SIG-M5 treated with dmso at 0.1 percent for 504 hours (cell line): ENCODE measurements at regions not wholly inside any gene's neighbourhood (a gene's known extent, or its start where the extent isn't known, plus 50 kb on each side); places are given as distances from the start of the nearest gene placed in this dataset.

ENCODE experiments used
- DNase-seq: peaks from one replicate; lab custom pipeline; 2025; ENCODE audit not compliant: unreplicated experiment; lab: John Stamatoyannopoulos, UW

GRCh38 chr4:27474691-27475090, 614.0 kb downstream of the STIM2 start:
- no peak for DNase-seq

GRCh38 chr4:27484216-27484615, 623.6 kb downstream of the STIM2 start:
- DNase-seq, result no peak

GRCh38 chr4:27490315-27490714, 629.7 kb downstream of the STIM2 start:
- DNase-seq, result no peak

- no peak for DNase-seq
These were observed 630.1 kb downstream of the STIM2 start for GRCh38 chr4:27490766-27491165.

- DNase-seq, result no peak
These were observed 645.8 kb downstream of the STIM2 start for GRCh38 chr4:27506401-27506800.

- DNase-seq, result no peak
These were observed 654.1 kb downstream of the STIM2 start for GRCh38 chr4:27514711-27515110.

- no peak for DNase-seq
These were observed 654.5 kb downstream of the STIM2 start for GRCh38 chr4:27515140-27515539.

- no peak for DNase-seq
These were observed 658.2 kb downstream of the STIM2 start for GRCh38 chr4:27518876-27519275.

- peak; percentile 8 for DNase-seq
These were observed 663.6 kb downstream of the STIM2 start for GRCh38 chr4:27524224-27524623.

GRCh38 chr4:27534488-27534887, 673.8 kb downstream of the STIM2 start:
- no peak for DNase-seq

GRCh38 chr4:27568236-27568951, 707.8 kb downstream of the STIM2 start:
- no peak for DNase-seq

- no peak for DNase-seq
These were observed 708.3 kb downstream of the STIM2 start for GRCh38 chr4:27568952-27569319.

GRCh38 chr4:27574743-27575142, 714.1 kb downstream of the STIM2 start:
- no peak for DNase-seq

- no peak for DNase-seq
These were observed 717.3 kb downstream of the STIM2 start for GRCh38 chr4:27577951-27578350.

- DNase-seq, result no peak
These were observed 732.1 kb downstream of the STIM2 start for GRCh38 chr4:27592738-27593137.

- no peak for DNase-seq
These were observed 734.3 kb downstream of the STIM2 start for GRCh38 chr4:27594922-27595321.

- no peak for DNase-seq
These were observed 735.1 kb downstream of the STIM2 start for GRCh38 chr4:27595571-27596360.

- DNase-seq, result no peak
These were observed 741.5 kb downstream of the STIM2 start for GRCh38 chr4:27602172-27602571.

GRCh38 chr4:27604692-27605091, 744.1 kb downstream of the STIM2 start:
- no peak for DNase-seq

GRCh38 chr4:27616166-27616565, 755.5 kb downstream of the STIM2 start:
- DNase-seq, result no peak

- no peak for DNase-seq
These were observed 758.8 kb downstream of the STIM2 start for GRCh38 chr4:27619435-27619834.

GRCh38 chr4:27620886-27621285, 760.2 kb downstream of the STIM2 start:
- no peak for DNase-seq

- DNase-seq, result peak; percentile 30
These were observed 764.1 kb downstream of the STIM2 start for GRCh38 chr4:27624749-27625148.
